HCT116 (cell line): ENCODE measurements at regions not wholly inside any gene's neighbourhood (a gene's known extent, or its start where the extent isn't known, plus 50 kb on each side); places are given as distances from the start of the nearest gene placed in this dataset.

ENCODE experiments used
- ATAC-seq: fragments of 200-7000 bp; cut with Tn5 transposase; 2 replicates; pipeline ENCODE4 v1.9.1; 2020; ENCODE audit warnings: mild to moderate bottlenecking, moderate library complexity
- BruUV-seq: library from RNA; stranded (reverse); fragments of 400-500 nt; replicated peaks from 2 replicates; lab custom pipeline; 2021; lab: Mats Ljungman, UMichigan
- CTCF ChIA-PET: fragments of 300-600 bp; sonication (Branson Sonifier 250); formaldehyde crosslinking; loops from one replicate; lab custom pipeline; 2021; ENCODE audit warnings: antibody characterized with exemption; lab: Charles Lee
- POLR2A ChIA-PET: fragments of 300-600, 350-600 bp; sonication (Branson Sonifier 250); formaldehyde crosslinking; loops from one replicate; lab custom pipeline; 2021; ENCODE audit warnings: antibody characterized with exemption; lab: Charles Lee
- RAD21 ChIA-PET, 2 experiments: fragments of 300-600 bp; sonication (Branson Sonifier 250); formaldehyde crosslinking; loops; one replicate each; lab custom pipeline; 2023; ENCODE audit warnings: low total read pairs in 2 of 2; ENCODE audit not compliant: uncharacterized antibody in 2 of 2, unreplicated experiment in 2 of 2, low non-redundant PET in 1 of 2; lab: Charles Lee
- DNase-seq: peaks from one replicate; pipeline ENCODE4 v3.0.0-alpha.2; 2010; ENCODE audit warnings: low read depth, low spot score
- H2AFZ ChIP-seq: fragments of 200-600 bp; shearing (Covaris generic), sonication (generic); 2 replicates; pipeline ENCODE4 v1.6.1; 2017; ENCODE audit warnings: low read depth, mixed run types, mixed read lengths, antibody characterized with exemption, low read length; ENCODE audit not compliant: poor library complexity, severe bottlenecking
- H3K27ac ChIP-seq: 2 replicates; pipeline ENCODE4 v1.5.1; 2012; ENCODE audit warnings: low read depth, low read length
- H3K27me3 ChIP-seq: fragments of 200-600 bp; sonication (generic); 2 replicates; pipeline ENCODE4 v1.6.1; 2016; ENCODE audit warnings: mixed run types, low read length, mixed read lengths; ENCODE audit not compliant: insufficient read depth
- H3K36me3 ChIP-seq, 2 experiments: fragments of 200-500 bp in 1 of 2; fragments of 200-600 bp in 1 of 2; sonication (Bioruptor generic) in 1 of 2; sonication (generic) in 1 of 2; 2 replicates each; pipeline versions ENCODE4 v1.5.1 to v1.6.1; 2014 to 2016; ENCODE audit warnings: low read length in 2 of 2, inconsistent platforms in 1 of 2, mixed read lengths in 1 of 2, mixed run types in 1 of 2; ENCODE audit not compliant: insufficient read depth in 2 of 2, control insufficient read depth in 1 of 2
- H3K4me1 ChIP-seq, 2 experiments: fragments of 200-600 bp in 1 of 2; sonication (generic) in 1 of 2; 2 replicates each; pipeline versions ENCODE4 v1.5.1 to v1.6.1; 2012 to 2017; ENCODE audit warnings: low read length in 2 of 2, inconsistent platforms in 1 of 2, mild to moderate bottlenecking in 1 of 2, mixed read lengths in 1 of 2, mixed run types in 1 of 2, moderate library complexity in 1 of 2; ENCODE audit not compliant: insufficient read depth in 2 of 2, control insufficient read depth in 1 of 2
- H3K4me2 ChIP-seq: fragments of 200-600 bp; sonication (generic); 2 replicates; pipeline ENCODE4 v1.6.1; 2017; ENCODE audit warnings: mixed run types, low read length, mixed read lengths
- H3K4me3 ChIP-seq, 2 experiments: fragments of 200-600 bp in 1 of 2; sonication (generic) in 1 of 2; replicated peaks in 1 of 2; 2 replicates each; pipeline ENCODE4 v1.5.1; 2011 to 2016; ENCODE audit warnings: low read length in 2 of 2, control low read depth in 1 of 2, low read depth in 1 of 2, mild to moderate bottlenecking in 1 of 2, mixed read lengths in 1 of 2, mixed run types in 1 of 2
- H3K79me2 ChIP-seq: fragments of 200-600 bp; sonication (generic); 2 replicates; pipeline ENCODE4 v1.6.1; 2017; ENCODE audit warnings: mild to moderate bottlenecking, mixed run types, low read length, moderate library complexity, mixed read lengths; ENCODE audit not compliant: insufficient read depth
- H3K9ac ChIP-seq: fragments of 200-600 bp; sonication (generic); 2 replicates; pipeline ENCODE4 v1.6.1; 2016; ENCODE audit warnings: low read length, mixed read lengths
- H3K9me2 ChIP-seq: fragments of 200-600 bp; sonication (generic), shearing (Covaris generic); 2 replicates; pipeline ENCODE4 v1.6.1; 2017; ENCODE audit warnings: mixed run types, mild to moderate bottlenecking, moderate library complexity; ENCODE audit not compliant: insufficient read depth
- H3K9me3 ChIP-seq, 2 experiments: fragments of 200-500 bp in 1 of 2; fragments of 200-600 bp in 1 of 2; sonication (Bioruptor generic) in 1 of 2; sonication (generic) in 1 of 2; 2 replicates each; pipeline ENCODE4 v1.6.1; 2014 to 2017; ENCODE audit warnings: low read length in 2 of 2, mixed read lengths in 2 of 2, inconsistent platforms in 1 of 2, low read depth in 1 of 2, mild to moderate bottlenecking in 1 of 2, mixed run types in 1 of 2, moderate library complexity in 1 of 2; ENCODE audit not compliant: control insufficient read depth in 1 of 2, insufficient read depth in 1 of 2
- H4K20me1 ChIP-seq: fragments of 200-600 bp; sonication (generic), shearing (Covaris generic); 2 replicates; pipeline ENCODE4 v1.6.1; 2017; ENCODE audit warnings: mixed run types, mild to moderate bottlenecking, moderate library complexity; ENCODE audit not compliant: insufficient read depth
- CBX3 ChIP-seq: IDR thresholded peaks from 2 replicates; pipeline ENCODE4 v1.6.1; 2012; ENCODE audit warnings: low read depth
- CEBPB ChIP-seq: IDR thresholded peaks from 2 replicates; pipeline ENCODE4 v1.6.1; 2012; ENCODE audit warnings: low read depth
- EGR1 ChIP-seq: IDR thresholded peaks from 2 replicates; pipeline ENCODE4 v1.6.1; 2012; ENCODE audit warnings: low read depth
- ELF1 ChIP-seq: IDR thresholded peaks from 2 replicates; pipeline ENCODE4 v1.6.1; 2012; ENCODE audit warnings: low read depth, borderline replicate concordance
- EZH2 ChIP-seq: fragments of 200-600 bp; sonication (generic); IDR thresholded peaks from 2 replicates; pipeline ENCODE4 v1.6.1; 2017; ENCODE audit warnings: antibody characterized with exemption, mixed run types
- EZH2phosphoT487 ChIP-seq: fragments of 200-600 bp; IDR thresholded peaks from 2 replicates; pipeline ENCODE4 v1.6.1; 2018; ENCODE audit warnings: antibody characterized with exemption, borderline replicate concordance
- FOSL1 ChIP-seq: IDR thresholded peaks from 2 replicates; pipeline ENCODE4 v1.6.1; 2012; ENCODE audit warnings: low read depth
- POLR2A ChIP-seq: IDR thresholded peaks from 2 replicates; pipeline ENCODE4 v1.7.0; 2011; ENCODE audit warnings: borderline replicate concordance; ENCODE audit not compliant: insufficient read depth, insufficient read length; ENCODE audit errors: extremely low read depth
- POLR2AphosphoS5 ChIP-seq: IDR thresholded peaks from 2 replicates; pipeline ENCODE4 v1.6.1; 2011; ENCODE audit warnings: mild to moderate bottlenecking, low read depth, low read length, moderate library complexity
- SIN3A ChIP-seq: IDR thresholded peaks from 2 replicates; pipeline ENCODE4 v1.6.1; 2012; ENCODE audit warnings: low read depth
- SP1 ChIP-seq: IDR thresholded peaks from 2 replicates; pipeline ENCODE4 v1.6.1; 2012; ENCODE audit warnings: low read depth
- SRF ChIP-seq: IDR thresholded peaks from 2 replicates; pipeline ENCODE4 v1.6.1; 2012; ENCODE audit warnings: low read depth
- TCF7L2 ChIP-seq: IDR thresholded peaks from 2 replicates; pipeline ENCODE4 v1.7.0; 2011; ENCODE audit warnings: borderline replicate concordance, inconsistent platforms; ENCODE audit not compliant: insufficient read depth, insufficient read length; ENCODE audit errors: extremely low read depth
- YY1 ChIP-seq: IDR thresholded peaks from 2 replicates; pipeline ENCODE4 v1.6.1; 2011; ENCODE audit warnings: low read length, low read depth, moderate library complexity, mild to moderate bottlenecking; ENCODE audit not compliant: insufficient replicate concordance; ENCODE audit errors: extremely low read depth
- ZNF274 ChIP-seq: fragments of 200-500 bp; sonication (Bioruptor generic); IDR thresholded peaks from 2 replicates; pipeline ENCODE4 v1.6.1; 2014; ENCODE audit warnings: mild to moderate bottlenecking, low read depth, low read length, inconsistent platforms
- intact Hi-C: fragments of 100-400 bp; cut with micrococcal nuclease; formaldehyde crosslinking; loops from 2 replicates; pipeline ENCODE4 v1.10.0; 2022
- TF ChIP-seq, protein P1 (sequence below): IDR thresholded peaks from 2 replicates; pipeline ENCODE4 v1.6.1; 2012
- TF ChIP-seq, protein P2 (sequence below): IDR thresholded peaks from 2 replicates; pipeline ENCODE4 v1.6.1; 2011; ENCODE audit warnings: mild to moderate bottlenecking, low read length, moderate library complexity; ENCODE audit not compliant: insufficient replicate concordance; ENCODE audit errors: extremely low read depth
- TF ChIP-seq, protein P3 (sequence below): IDR thresholded peaks from 2 replicates; pipeline ENCODE4 v1.6.1; 2012
- TF ChIP-seq, protein P4 (sequence below): IDR thresholded peaks from 2 replicates; pipeline ENCODE4 v1.6.1; 2012; ENCODE audit warnings: low read depth
- TF ChIP-seq, protein P5 (sequence below), 3 experiments: fragments of 200-600 bp in 1 of 3; sonication (generic) in 1 of 3; IDR thresholded peaks in 2 of 3; conservative IDR thresholded peaks in 1 of 3; 2 replicates each; pipeline ENCODE4 v1.5.1; 2012 to 2017; ENCODE audit warnings: low read depth in 2 of 3, low read length in 2 of 3, antibody characterized with exemption in 1 of 3, borderline replicate concordance in 1 of 3, control low read depth in 1 of 3, mild to moderate bottlenecking in 1 of 3, mixed read lengths in 1 of 3, mixed run types in 1 of 3, moderate library complexity in 1 of 3; ENCODE audit not compliant: insufficient read depth in 1 of 3

DNA sequence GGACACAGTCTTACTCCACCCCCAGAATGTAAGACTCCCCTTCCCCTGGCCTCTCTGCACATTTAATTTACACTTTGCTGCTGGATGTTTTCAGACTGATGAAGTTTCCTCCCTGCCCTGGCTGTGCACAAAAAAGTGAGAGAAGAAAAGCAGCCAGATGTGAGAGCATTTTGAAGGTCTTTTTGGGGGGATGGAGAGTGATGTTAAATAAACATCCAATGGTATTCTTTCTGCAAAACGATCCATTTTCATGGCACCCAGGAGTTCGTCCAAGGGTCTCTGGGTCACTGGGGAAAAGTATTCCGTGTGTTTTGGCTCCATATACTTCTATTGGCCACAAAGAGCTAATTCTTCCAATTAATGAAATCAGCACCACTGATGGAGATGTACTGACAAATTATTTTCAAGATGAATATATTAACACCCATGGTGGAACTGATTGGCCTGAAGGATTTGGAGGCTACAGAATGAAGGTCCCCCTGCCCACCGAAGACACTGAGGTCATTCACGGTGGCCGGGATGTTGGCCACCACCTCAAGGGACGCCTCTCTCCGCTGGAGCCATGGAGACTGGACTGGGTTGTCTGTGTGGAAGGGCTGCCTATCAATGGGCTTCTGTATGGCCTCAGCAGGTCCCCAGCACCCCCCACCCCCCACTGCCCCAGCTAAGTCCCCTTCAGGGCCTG, 107.6 kb upstream of the PKDCC start:
- Histone ChIP-seq H3K79me2 (no peaks in the 10 kb centered on the region), H3K4me3 (no peak overlapping the region), H2AFZ (no peak overlapping the region), H3K9me3 (no peaks in the 10 kb centered on the region), H3K4me2 (no peak overlapping the region), H3K9me2 (no peaks in the 10 kb centered on the region), H3K36me3 (no peaks in the 10 kb centered on the region), H3K9ac (no peak overlapping the region), H3K4me1 (no peaks in the 10 kb centered on the region), H3K27ac (no peak overlapping the region), H4K20me1 (no peaks in the 10 kb centered on the region), H3K27me3 (peaks cover 14% of the 10 kb centered on the region; the same call in 1 of the 2 replicates)
- DNase-seq (no peak), ATAC-seq (no peak)
- intact Hi-C loops, result no loop called here
- TF ChIP-seq YY1 (no peak), SIN3A (no peak), TCF7L2 (no peak), SRF (no peak), EZH2phosphoT487 (no peak), EZH2 (no peak), FOSL1 (no peak), POLR2AphosphoS5 (no peak), ZNF274 (no peak), POLR2A (no peak), EGR1 (no peak), CEBPB (no peak), ELF1 (no peak), SP1 (no peak), CBX3 (no peak)
- TF ChIP-seq, protein P1, sequence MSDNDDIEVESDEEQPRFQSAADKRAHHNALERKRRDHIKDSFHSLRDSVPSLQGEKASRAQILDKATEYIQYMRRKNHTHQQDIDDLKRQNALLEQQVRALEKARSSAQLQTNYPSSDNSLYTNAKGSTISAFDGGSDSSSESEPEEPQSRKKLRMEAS, result no peak
- TF ChIP-seq, protein P2, sequence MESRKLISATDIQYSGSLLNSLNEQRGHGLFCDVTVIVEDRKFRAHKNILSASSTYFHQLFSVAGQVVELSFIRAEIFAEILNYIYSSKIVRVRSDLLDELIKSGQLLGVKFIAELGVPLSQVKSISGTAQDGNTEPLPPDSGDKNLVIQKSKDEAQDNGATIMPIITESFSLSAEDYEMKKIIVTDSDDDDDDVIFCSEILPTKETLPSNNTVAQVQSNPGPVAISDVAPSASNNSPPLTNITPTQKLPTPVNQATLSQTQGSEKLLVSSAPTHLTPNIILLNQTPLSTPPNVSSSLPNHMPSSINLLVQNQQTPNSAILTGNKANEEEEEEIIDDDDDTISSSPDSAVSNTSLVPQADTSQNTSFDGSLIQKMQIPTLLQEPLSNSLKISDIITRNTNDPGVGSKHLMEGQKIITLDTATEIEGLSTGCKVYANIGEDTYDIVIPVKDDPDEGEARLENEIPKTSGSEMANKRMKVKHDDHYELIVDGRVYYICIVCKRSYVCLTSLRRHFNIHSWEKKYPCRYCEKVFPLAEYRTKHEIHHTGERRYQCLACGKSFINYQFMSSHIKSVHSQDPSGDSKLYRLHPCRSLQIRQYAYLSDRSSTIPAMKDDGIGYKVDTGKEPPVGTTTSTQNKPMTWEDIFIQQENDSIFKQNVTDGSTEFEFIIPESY, result no peak
- TF ChIP-seq, protein P3, sequence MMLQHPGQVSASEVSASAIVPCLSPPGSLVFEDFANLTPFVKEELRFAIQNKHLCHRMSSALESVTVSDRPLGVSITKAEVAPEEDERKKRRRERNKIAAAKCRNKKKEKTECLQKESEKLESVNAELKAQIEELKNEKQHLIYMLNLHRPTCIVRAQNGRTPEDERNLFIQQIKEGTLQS, result no peak
- TF ChIP-seq, protein P4, sequence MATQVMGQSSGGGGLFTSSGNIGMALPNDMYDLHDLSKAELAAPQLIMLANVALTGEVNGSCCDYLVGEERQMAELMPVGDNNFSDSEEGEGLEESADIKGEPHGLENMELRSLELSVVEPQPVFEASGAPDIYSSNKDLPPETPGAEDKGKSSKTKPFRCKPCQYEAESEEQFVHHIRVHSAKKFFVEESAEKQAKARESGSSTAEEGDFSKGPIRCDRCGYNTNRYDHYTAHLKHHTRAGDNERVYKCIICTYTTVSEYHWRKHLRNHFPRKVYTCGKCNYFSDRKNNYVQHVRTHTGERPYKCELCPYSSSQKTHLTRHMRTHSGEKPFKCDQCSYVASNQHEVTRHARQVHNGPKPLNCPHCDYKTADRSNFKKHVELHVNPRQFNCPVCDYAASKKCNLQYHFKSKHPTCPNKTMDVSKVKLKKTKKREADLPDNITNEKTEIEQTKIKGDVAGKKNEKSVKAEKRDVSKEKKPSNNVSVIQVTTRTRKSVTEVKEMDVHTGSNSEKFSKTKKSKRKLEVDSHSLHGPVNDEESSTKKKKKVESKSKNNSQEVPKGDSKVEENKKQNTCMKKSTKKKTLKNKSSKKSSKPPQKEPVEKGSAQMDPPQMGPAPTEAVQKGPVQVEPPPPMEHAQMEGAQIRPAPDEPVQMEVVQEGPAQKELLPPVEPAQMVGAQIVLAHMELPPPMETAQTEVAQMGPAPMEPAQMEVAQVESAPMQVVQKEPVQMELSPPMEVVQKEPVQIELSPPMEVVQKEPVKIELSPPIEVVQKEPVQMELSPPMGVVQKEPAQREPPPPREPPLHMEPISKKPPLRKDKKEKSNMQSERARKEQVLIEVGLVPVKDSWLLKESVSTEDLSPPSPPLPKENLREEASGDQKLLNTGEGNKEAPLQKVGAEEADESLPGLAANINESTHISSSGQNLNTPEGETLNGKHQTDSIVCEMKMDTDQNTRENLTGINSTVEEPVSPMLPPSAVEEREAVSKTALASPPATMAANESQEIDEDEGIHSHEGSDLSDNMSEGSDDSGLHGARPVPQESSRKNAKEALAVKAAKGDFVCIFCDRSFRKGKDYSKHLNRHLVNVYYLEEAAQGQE, result no peak
- TF ChIP-seq, protein P5, sequence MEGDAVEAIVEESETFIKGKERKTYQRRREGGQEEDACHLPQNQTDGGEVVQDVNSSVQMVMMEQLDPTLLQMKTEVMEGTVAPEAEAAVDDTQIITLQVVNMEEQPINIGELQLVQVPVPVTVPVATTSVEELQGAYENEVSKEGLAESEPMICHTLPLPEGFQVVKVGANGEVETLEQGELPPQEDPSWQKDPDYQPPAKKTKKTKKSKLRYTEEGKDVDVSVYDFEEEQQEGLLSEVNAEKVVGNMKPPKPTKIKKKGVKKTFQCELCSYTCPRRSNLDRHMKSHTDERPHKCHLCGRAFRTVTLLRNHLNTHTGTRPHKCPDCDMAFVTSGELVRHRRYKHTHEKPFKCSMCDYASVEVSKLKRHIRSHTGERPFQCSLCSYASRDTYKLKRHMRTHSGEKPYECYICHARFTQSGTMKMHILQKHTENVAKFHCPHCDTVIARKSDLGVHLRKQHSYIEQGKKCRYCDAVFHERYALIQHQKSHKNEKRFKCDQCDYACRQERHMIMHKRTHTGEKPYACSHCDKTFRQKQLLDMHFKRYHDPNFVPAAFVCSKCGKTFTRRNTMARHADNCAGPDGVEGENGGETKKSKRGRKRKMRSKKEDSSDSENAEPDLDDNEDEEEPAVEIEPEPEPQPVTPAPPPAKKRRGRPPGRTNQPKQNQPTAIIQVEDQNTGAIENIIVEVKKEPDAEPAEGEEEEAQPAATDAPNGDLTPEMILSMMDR (IDR thresholded peaks at IDR 0.05 in 2 of 3, conservative IDR thresholded peaks at IDR 0.05 in 1 of 3; ENCODE audit: borderline replicate concordance in 1 of 3, insufficient read depth in 1 of 3, low read depth in 2 of 3, low read length in 2 of 3), result no peak
- POLR2A ChIA-PET, result no interaction called here
- CTCF ChIA-PET, result no interaction called here
- RAD21 ChIA-PET, result interaction anchor here in 1 of 2 experiments (0.6 kb wide), 1 partner anchor 69 kb away, joined by 9 read pairs; no protein-coding TSS in a partner anchor
- BruUV-seq, result no TSS peak
